ENCODE measurements at regions not wholly inside any gene's neighbourhood (a gene's known extent, or its start where the extent isn't known, plus 50 kb on each side); places are given as distances from the start of the nearest gene placed in this dataset.

GRCh38 chr16:13314633-13315032 lies 413.2 kb downstream of the SHISA9 start:
- intact Hi-C loops (cut with micrococcal nuclease) = no loop called here
- no peak overlapping the region for H3K4me3 ChIP-seq
- peaks cover 3% of the 10 kb centered on the region for H3K9me3 ChIP-seq (replicated peaks)
- TF ChIP-seq CTCF (IDR thresholded peaks at IDR 0.05; ENCODE audit: borderline replicate concordance) = no peak
- H3K27ac ChIP-seq (replicated peaks) = no peak overlapping the region
- H3K4me1 ChIP-seq = no peaks in the 10 kb centered on the region
- H3K36me3 ChIP-seq = no peaks in the 10 kb centered on the region
- no peak for DNase-seq
- H3K27me3 ChIP-seq (ENCODE audit: low read depth) = peaks cover 18% of the 10 kb centered on the region

- Histone ChIP-seq H3K36me3 (no peaks in the 10 kb centered on the region), H3K27ac (replicated peaks) (no peak overlapping the region), H3K27me3 (ENCODE audit: low read depth) (peaks cover 19% of the 10 kb centered on the region), H3K9me3 (replicated peaks) (peaks cover 3% of the 10 kb centered on the region), H3K4me1 (no peaks in the 10 kb centered on the region), H3K4me3 (no peak overlapping the region)
- no peak for DNase-seq
- no peak for TF ChIP-seq CTCF (IDR thresholded peaks at IDR 0.05; ENCODE audit: borderline replicate concordance)
- intact Hi-C loops (cut with micrococcal nuclease) = no loop called here
Measured at GRCh38 chr16:13315642-13316427, 414.4 kb downstream of the SHISA9 start.

GRCh38 chr16:13322336-13322735 lies 420.9 kb downstream of the SHISA9 start:
- H3K4me3 ChIP-seq = no peak overlapping the region
- intact Hi-C loops (cut with micrococcal nuclease) = no loop called here
- TF ChIP-seq CTCF (IDR thresholded peaks at IDR 0.05; ENCODE audit: borderline replicate concordance) = no peak
- H3K36me3 ChIP-seq = no peaks in the 10 kb centered on the region
- no peaks in the 10 kb centered on the region for H3K4me1 ChIP-seq
- DNase-seq = no peak
- H3K27ac ChIP-seq (replicated peaks) = no peak overlapping the region
- peaks cover 13% of the 10 kb centered on the region for H3K27me3 ChIP-seq (ENCODE audit: low read depth)
- no peaks in the 10 kb centered on the region for H3K9me3 ChIP-seq (replicated peaks)

- Histone ChIP-seq H3K4me3 (no peak overlapping the region), H3K27ac (replicated peaks) (no peak overlapping the region), H3K36me3 (no peaks in the 10 kb centered on the region), H3K4me1 (no peaks in the 10 kb centered on the region), H3K27me3 (ENCODE audit: low read depth) (peaks cover 5% of the 10 kb centered on the region), H3K9me3 (replicated peaks) (no peaks in the 10 kb centered on the region)
- no peak for TF ChIP-seq CTCF (IDR thresholded peaks at IDR 0.05; ENCODE audit: borderline replicate concordance)
- DNase-seq = no peak
- intact Hi-C loops (cut with micrococcal nuclease) = no loop called here
Measured at GRCh38 chr16:13324851-13325250, 423.5 kb downstream of the SHISA9 start.

- H3K4me1 ChIP-seq = no peaks in the 10 kb centered on the region
- intact Hi-C loops (cut with micrococcal nuclease) = no loop called here
- H3K9me3 ChIP-seq (replicated peaks) = no peaks in the 10 kb centered on the region
- no peak overlapping the region for H3K4me3 ChIP-seq
- no peaks in the 10 kb centered on the region for H3K36me3 ChIP-seq
- no peak for TF ChIP-seq CTCF (IDR thresholded peaks at IDR 0.05; ENCODE audit: borderline replicate concordance)
- DNase-seq = no peak
- peaks cover 6% of the 10 kb centered on the region for H3K27me3 ChIP-seq (ENCODE audit: low read depth)
- no peak overlapping the region for H3K27ac ChIP-seq (replicated peaks)
Measured at GRCh38 chr16:13325396-13325795, 424.0 kb downstream of the SHISA9 start.
